GM23338 (cell line): ENCODE measurements at regions not wholly inside any gene's neighbourhood (a gene's known extent, or its start where the extent isn't known, plus 50 kb on each side); places are given as distances from the start of the nearest gene placed in this dataset.
"Not testable (repeated sequence)": the region's sequence is repeated elsewhere in the genome, so short reads cannot be mapped to it uniquely, and the experiment has no call there.

Experiments
- ATAC-seq: fragments of 200-7000 bp; cut with Tn5 transposase; 3 replicates; pipeline ENCODE4 v1.9.1; 2020
- DNase-seq: peaks from one replicate; pipeline ENCODE4 v3.0.0-alpha.2; 2015; ENCODE audit warnings: low spot score
- H2AFZ ChIP-seq: fragments of 200-600 bp; sonication (generic); 2 replicates; pipeline ENCODE4 v1.8.0; 2016; ENCODE audit warnings: antibody characterized with exemption, mild to moderate bottlenecking, moderate library complexity
- H3F3A ChIP-seq: fragments of 200-600 bp; sonication (generic); replicated peaks from 2 replicates; pipeline ENCODE4 v1.8.0; 2017; ENCODE audit warnings: antibody characterized with exemption, mixed run types, low read depth
- H3K27ac ChIP-seq: fragments of 200-600 bp; sonication (generic); 2 replicates; pipeline ENCODE4 v1.6.1; 2016; ENCODE audit warnings: low read depth
- H3K27me3 ChIP-seq: fragments of 200-600 bp; sonication (generic); 2 replicates; pipeline ENCODE4 v1.8.0; 2016; ENCODE audit warnings: mild to moderate bottlenecking, mixed run types, moderate library complexity; ENCODE audit not compliant: insufficient read depth
- H3K36me3 ChIP-seq: fragments of 200-600 bp; sonication (generic); 2 replicates; pipeline ENCODE4 v1.8.0; 2016; ENCODE audit warnings: mild to moderate bottlenecking; ENCODE audit not compliant: insufficient read depth
- H3K4me1 ChIP-seq: fragments of 200-600 bp; sonication (generic); 2 replicates; pipeline ENCODE4 v1.8.0; 2016; ENCODE audit warnings: mild to moderate bottlenecking, moderate library complexity; ENCODE audit not compliant: insufficient read depth
- H3K4me2 ChIP-seq: fragments of 200-600 bp; sonication (generic); 2 replicates; pipeline ENCODE4 v1.7.1; 2017; ENCODE audit warnings: mixed run types
- H3K4me3 ChIP-seq: fragments of 200-600 bp; sonication (generic); 2 replicates; pipeline ENCODE4 v1.6.1; 2016; ENCODE audit warnings: mixed run types
- H3K79me2 ChIP-seq: fragments of 200-600 bp; sonication (generic); replicated peaks from 2 replicates; pipeline ENCODE4 v1.8.0; 2017; ENCODE audit warnings: mild to moderate bottlenecking; ENCODE audit not compliant: insufficient read depth
- H3K9me2 ChIP-seq: fragments of 200-600 bp; sonication (generic); 2 replicates; pipeline ENCODE4 v1.8.0; 2017; ENCODE audit not compliant: insufficient read depth
- H4K20me1 ChIP-seq: fragments of 200-600 bp; sonication (generic); replicated peaks from 2 replicates; pipeline ENCODE4 v1.8.0; 2017; ENCODE audit warnings: mild to moderate bottlenecking; ENCODE audit not compliant: insufficient read depth
- H3K27ac Mint-ChIP-seq: 2 replicates; pipeline ENCODE4 v1.8.0; 2020; ENCODE audit warnings: inconsistent platforms, mild to moderate bottlenecking, moderate library complexity, mixed read lengths
- H3K27me3 Mint-ChIP-seq: 3 replicates; pipeline ENCODE4 v1.8.0; 2022; ENCODE audit warnings: low read depth, mild to moderate bottlenecking, moderate library complexity, mixed read lengths, inconsistent platforms; ENCODE audit not compliant: insufficient read depth, poor library complexity
- H3K36me3 Mint-ChIP-seq: 3 replicates; pipeline ENCODE4 v1.8.0; 2021; ENCODE audit warnings: low read depth, mild to moderate bottlenecking, inconsistent platforms, moderate library complexity, mixed read lengths
- H3K4me1 Mint-ChIP-seq: 3 replicates; pipeline ENCODE4 v1.8.0; 2020; ENCODE audit warnings: mild to moderate bottlenecking, inconsistent platforms, mixed read lengths
- H3K4me3 Mint-ChIP-seq: 3 replicates; pipeline ENCODE4 v1.8.0; 2021; ENCODE audit warnings: moderate library complexity, mild to moderate bottlenecking, inconsistent platforms, mixed read lengths
- H3K9me3 Mint-ChIP-seq: 3 replicates; pipeline ENCODE4 v1.8.0; 2020; ENCODE audit warnings: moderate library complexity, mild to moderate bottlenecking, inconsistent platforms, mixed read lengths
- CREB1 ChIP-seq: fragments of 250-450 bp; sonication (Bioruptor Pico); IDR thresholded peaks from 2 replicates; pipeline ENCODE4 v1.5.0; 2020; ENCODE audit warnings: low read depth, mild to moderate bottlenecking, moderate library complexity
- EZH2 ChIP-seq: fragments of 200-600 bp; sonication (generic); IDR thresholded peaks from one replicate; pipeline ENCODE4 v1.8.0; 2017; ENCODE audit warnings: antibody characterized with exemption, mild to moderate bottlenecking, low read depth; ENCODE audit not compliant: unreplicated experiment
- EZH2phosphoT487 ChIP-seq: fragments of 200-600 bp; sonication (generic); IDR thresholded peaks from one replicate; pipeline ENCODE4 v1.8.1; 2018; ENCODE audit warnings: antibody characterized with exemption; ENCODE audit not compliant: unreplicated experiment
- JUNB ChIP-seq: IDR thresholded peaks from one replicate; pipeline ENCODE4 v1.6.1; 2016; ENCODE audit warnings: antibody characterized with exemption; ENCODE audit not compliant: unreplicated experiment
- ZNF114 ChIP-seq: fragments of 250-450 bp; sonication (Bioruptor Pico); IDR thresholded peaks from 2 replicates; pipeline ENCODE4 v1.5.0; 2020; ENCODE audit warnings: mild to moderate bottlenecking, moderate library complexity
- ZNF331 ChIP-seq: fragments of 250-450 bp; sonication (Bioruptor Pico); IDR thresholded peaks from 2 replicates; pipeline ENCODE4 v1.5.0; 2020; ENCODE audit warnings: low read depth, mild to moderate bottlenecking, moderate library complexity
- TF ChIP-seq, protein P1 (sequence below): IDR thresholded peaks from one replicate; pipeline ENCODE4 v1.6.1; 2018; ENCODE audit warnings: antibody characterized with exemption; ENCODE audit not compliant: unreplicated experiment
- TF ChIP-seq, protein P2 (sequence below): fragments of 250-450 bp; sonication (Bioruptor Pico); IDR thresholded peaks from 2 replicates; pipeline ENCODE4 v1.5.0; 2020; ENCODE audit warnings: mild to moderate bottlenecking, moderate library complexity

DNA sequence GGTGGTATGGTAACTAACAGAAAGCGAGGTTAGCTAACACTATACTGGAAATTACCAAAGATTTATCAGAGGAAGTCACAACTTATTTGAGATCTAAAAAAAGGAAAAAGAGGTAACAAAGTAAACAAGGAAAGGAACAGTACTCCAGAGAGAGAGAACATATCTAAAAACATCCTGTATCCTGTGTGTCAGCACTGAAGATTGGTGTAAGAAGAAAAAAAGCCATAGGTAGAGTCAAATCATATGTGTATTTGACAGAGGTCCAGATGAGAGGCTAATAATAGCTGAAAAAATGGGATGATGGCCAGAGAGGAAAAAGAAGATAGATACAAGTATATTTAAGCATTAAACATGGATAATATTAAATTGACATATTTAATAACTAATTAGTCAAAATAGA lies 802.0 kb upstream of the FAM174A start:
- H3K27ac Mint-ChIP-seq, H3K27ac ChIP-seq, ATAC-seq, H3F3A ChIP-seq, H3K4me3 Mint-ChIP-seq, H3K27me3 Mint-ChIP-seq, H3K4me2 ChIP-seq, H3K4me3 ChIP-seq, H3K9me2 ChIP-seq, H3K79me2 ChIP-seq, H3K4me1 ChIP-seq, H4K20me1 ChIP-seq, H3K27me3 ChIP-seq, H3K36me3 ChIP-seq, DNase-seq, H3K36me3 Mint-ChIP-seq, H3K9me3 Mint-ChIP-seq, H3K4me1 Mint-ChIP-seq, H2AFZ ChIP-seq: not testable (repeated sequence)

DNA sequence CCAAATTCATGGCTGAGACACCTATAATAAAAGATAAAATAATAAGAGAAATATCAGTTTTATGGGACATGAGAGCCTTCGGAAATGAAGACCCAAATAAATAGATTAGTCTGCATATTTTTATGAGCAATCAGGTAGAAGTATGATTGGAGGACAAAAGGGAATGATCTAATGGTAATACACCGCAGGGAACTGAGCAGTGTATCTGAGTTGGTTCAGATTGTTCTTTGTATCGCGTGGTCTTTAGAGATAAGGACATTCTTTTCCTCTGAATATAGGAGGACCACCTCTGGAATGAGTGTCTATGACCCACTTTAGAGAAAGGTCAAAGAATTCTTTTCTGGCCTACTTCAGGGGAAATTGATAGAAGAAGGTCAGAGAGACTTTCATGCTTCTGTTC lies 801.8 kb upstream of the CHD1 start:
- H3K27ac ChIP-seq, H3K4me3 ChIP-seq, H3K36me3 Mint-ChIP-seq, H3K27me3 ChIP-seq, H3K4me2 ChIP-seq, H2AFZ ChIP-seq, H3K4me3 Mint-ChIP-seq, H3K4me1 ChIP-seq, H4K20me1 ChIP-seq, ATAC-seq, H3K9me2 ChIP-seq, H3K9me3 Mint-ChIP-seq, H3K79me2 ChIP-seq, H3F3A ChIP-seq, H3K36me3 ChIP-seq, H3K4me1 Mint-ChIP-seq, H3K27ac Mint-ChIP-seq, H3K27me3 Mint-ChIP-seq, DNase-seq: not testable (repeated sequence)

DNA sequence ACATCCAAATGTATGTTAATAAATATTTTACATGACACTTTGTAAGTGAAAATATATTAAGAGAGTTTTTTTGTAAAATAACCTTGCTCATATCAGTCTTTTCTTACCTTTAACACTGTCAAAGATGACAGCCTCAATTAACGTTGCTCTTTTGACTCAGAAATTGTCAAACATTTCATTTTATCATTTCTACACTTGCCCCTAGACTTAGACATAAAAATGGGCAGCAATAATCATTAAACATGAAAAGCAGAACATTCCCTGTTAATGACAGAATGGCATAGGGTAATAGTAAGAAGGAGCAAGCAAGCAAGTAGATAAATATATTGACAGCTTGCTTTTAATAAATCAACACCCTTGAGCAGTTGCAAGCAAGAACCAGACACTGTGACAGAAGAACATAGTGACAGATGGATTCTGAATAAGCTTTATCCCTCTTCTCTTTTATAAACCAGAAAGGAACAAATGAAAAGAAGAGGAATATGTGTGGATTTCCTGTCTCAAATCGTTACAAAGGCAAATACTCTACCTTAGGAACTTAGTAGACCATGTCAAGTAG lies 796.0 kb upstream of the CHD1 start:
- no peaks in the 10 kb centered on the region for H3K27me3 ChIP-seq
- no peaks in the 10 kb centered on the region for H3K36me3 ChIP-seq
- H3K9me2 ChIP-seq, result no peaks in the 10 kb centered on the region
- H3K27ac ChIP-seq, result no peak overlapping the region
- H3K79me2 ChIP-seq, result no peaks in the 10 kb centered on the region
- H3F3A ChIP-seq, result no peaks in the 10 kb centered on the region
- DNase-seq (no peak), ATAC-seq (no peak)
- no peak overlapping the region for H3K4me3 Mint-ChIP-seq
- H3K27me3 Mint-ChIP-seq, result no peaks in the 10 kb centered on the region
- no peak overlapping the region for H3K4me3 ChIP-seq
- H2AFZ ChIP-seq, result no peak overlapping the region
- peaks cover 6% of the 10 kb centered on the region; the same call in 1 of the 2 replicates for H3K4me1 ChIP-seq
- H4K20me1 ChIP-seq, result no peaks in the 10 kb centered on the region
- peaks cover 9% of the 10 kb centered on the region; the same call in 2 of the 3 replicates for H3K4me1 Mint-ChIP-seq
- no peaks in the 10 kb centered on the region for H3K36me3 Mint-ChIP-seq
- TF ChIP-seq, protein P1, sequence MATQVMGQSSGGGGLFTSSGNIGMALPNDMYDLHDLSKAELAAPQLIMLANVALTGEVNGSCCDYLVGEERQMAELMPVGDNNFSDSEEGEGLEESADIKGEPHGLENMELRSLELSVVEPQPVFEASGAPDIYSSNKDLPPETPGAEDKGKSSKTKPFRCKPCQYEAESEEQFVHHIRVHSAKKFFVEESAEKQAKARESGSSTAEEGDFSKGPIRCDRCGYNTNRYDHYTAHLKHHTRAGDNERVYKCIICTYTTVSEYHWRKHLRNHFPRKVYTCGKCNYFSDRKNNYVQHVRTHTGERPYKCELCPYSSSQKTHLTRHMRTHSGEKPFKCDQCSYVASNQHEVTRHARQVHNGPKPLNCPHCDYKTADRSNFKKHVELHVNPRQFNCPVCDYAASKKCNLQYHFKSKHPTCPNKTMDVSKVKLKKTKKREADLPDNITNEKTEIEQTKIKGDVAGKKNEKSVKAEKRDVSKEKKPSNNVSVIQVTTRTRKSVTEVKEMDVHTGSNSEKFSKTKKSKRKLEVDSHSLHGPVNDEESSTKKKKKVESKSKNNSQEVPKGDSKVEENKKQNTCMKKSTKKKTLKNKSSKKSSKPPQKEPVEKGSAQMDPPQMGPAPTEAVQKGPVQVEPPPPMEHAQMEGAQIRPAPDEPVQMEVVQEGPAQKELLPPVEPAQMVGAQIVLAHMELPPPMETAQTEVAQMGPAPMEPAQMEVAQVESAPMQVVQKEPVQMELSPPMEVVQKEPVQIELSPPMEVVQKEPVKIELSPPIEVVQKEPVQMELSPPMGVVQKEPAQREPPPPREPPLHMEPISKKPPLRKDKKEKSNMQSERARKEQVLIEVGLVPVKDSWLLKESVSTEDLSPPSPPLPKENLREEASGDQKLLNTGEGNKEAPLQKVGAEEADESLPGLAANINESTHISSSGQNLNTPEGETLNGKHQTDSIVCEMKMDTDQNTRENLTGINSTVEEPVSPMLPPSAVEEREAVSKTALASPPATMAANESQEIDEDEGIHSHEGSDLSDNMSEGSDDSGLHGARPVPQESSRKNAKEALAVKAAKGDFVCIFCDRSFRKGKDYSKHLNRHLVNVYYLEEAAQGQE, result no peak
- no peak for TF ChIP-seq CREB1 (CRISPR knock-in tag)
- no peak for TF ChIP-seq EZH2phosphoT487
- no peak for TF ChIP-seq ZNF331 (CRISPR knock-in tag)
- no peak for TF ChIP-seq ZNF114 (CRISPR knock-in tag)
- TF ChIP-seq JUNB, result no peak
- TF ChIP-seq, protein P2, sequence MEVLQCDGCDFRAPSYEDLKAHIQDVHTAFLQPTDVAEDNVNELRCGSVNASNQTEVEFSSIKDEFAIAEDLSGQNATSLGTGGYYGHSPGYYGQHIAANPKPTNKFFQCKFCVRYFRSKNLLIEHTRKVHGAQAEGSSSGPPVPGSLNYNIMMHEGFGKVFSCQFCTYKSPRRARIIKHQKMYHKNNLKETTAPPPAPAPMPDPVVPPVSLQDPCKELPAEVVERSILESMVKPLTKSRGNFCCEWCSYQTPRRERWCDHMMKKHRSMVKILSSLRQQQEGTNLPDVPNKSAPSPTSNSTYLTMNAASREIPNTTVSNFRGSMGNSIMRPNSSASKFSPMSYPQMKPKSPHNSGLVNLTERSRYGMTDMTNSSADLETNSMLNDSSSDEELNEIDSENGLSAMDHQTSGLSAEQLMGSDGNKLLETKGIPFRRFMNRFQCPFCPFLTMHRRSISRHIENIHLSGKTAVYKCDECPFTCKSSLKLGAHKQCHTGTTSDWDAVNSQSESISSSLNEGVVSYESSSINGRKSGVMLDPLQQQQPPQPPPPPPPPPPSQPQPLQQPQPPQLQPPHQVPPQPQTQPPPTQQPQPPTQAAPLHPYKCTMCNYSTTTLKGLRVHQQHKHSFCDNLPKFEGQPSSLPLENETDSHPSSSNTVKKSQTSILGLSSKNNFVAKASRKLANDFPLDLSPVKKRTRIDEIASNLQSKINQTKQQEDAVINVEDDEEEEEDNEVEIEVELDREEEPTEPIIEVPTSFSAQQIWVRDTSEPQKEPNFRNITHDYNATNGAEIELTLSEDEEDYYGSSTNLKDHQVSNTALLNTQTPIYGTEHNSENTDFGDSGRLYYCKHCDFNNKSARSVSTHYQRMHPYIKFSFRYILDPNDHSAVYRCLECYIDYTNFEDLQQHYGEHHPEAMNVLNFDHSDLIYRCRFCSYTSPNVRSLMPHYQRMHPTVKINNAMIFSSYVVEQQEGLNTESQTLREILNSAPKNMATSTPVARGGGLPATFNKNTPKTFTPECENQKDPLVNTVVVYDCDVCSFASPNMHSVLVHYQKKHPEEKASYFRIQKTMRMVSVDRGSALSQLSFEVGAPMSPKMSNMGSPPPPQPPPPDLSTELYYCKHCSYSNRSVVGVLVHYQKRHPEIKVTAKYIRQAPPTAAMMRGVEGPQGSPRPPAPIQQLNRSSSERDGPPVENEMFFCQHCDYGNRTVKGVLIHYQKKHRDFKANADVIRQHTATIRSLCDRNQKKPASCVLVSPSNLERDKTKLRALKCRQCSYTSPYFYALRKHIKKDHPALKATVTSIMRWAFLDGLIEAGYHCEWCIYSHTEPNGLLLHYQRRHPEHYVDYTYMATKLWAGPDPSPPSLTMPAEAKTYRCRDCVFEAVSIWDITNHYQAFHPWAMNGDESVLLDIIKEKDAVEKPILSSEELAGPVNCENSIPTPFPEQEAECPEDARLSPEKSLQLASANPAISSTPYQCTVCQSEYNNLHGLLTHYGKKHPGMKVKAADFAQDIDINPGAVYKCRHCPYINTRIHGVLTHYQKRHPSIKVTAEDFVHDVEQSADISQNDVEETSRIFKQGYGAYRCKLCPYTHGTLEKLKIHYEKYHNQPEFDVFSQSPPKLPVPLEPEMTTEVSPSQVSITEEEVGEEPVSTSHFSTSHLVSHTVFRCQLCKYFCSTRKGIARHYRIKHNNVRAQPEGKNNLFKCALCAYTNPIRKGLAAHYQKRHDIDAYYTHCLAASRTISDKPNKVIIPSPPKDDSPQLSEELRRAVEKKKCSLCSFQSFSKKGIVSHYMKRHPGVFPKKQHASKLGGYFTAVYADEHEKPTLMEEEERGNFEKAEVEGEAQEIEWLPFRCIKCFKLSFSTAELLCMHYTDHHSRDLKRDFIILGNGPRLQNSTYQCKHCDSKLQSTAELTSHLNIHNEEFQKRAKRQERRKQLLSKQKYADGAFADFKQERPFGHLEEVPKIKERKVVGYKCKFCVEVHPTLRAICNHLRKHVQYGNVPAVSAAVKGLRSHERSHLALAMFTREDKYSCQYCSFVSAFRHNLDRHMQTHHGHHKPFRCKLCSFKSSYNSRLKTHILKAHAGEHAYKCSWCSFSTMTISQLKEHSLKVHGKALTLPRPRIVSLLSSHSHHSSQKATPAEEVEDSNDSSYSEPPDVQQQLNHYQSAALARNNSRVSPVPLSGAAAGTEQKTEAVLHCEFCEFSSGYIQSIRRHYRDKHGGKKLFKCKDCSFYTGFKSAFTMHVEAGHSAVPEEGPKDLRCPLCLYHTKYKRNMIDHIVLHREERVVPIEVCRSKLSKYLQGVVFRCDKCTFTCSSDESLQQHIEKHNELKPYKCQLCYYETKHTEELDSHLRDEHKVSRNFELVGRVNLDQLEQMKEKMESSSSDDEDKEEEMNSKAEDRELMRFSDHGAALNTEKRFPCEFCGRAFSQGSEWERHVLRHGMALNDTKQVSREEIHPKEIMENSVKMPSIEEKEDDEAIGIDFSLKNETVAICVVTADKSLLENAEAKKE, result no peak
- TF ChIP-seq EZH2, result no peak
- no peaks in the 10 kb centered on the region for H3K9me3 Mint-ChIP-seq
- H3K27ac Mint-ChIP-seq, result no peak overlapping the region
- no peak overlapping the region for H3K4me2 ChIP-seq
